Esophagus (tissue), 2 donors: ENCODE measurements at regions not wholly inside any gene's neighbourhood (a gene's known extent, or its start where the extent isn't known, plus 50 kb on each side); places are given as distances from the start of the nearest gene placed in this dataset.

Experiments
- H3K27ac ChIP-seq, 2 donors: one replicate each; pipeline ENCODE4 v1.5.1; 2013; ENCODE audit warnings: low read depth in 2 of 2, mild to moderate bottlenecking in 2 of 2, inconsistent platforms in 1 of 2, low read length in 1 of 2, moderate library complexity in 1 of 2
- H3K27me3 ChIP-seq, 2 donors: one replicate each; pipeline ENCODE4 v1.6.1; 2013; ENCODE audit warnings: low read length in 2 of 2, control low read depth in 1 of 2, mild to moderate bottlenecking in 1 of 2; ENCODE audit not compliant: insufficient read depth in 2 of 2, control insufficient read depth in 1 of 2
- H3K36me3 ChIP-seq, 2 donors: one replicate each; pipeline ENCODE4 v1.6.1; 2013; ENCODE audit warnings: low read length in 1 of 2; ENCODE audit not compliant: control insufficient read depth in 2 of 2, insufficient read depth in 2 of 2
- H3K4me1 ChIP-seq, 2 donors: one replicate each; pipeline ENCODE4 v1.6.1; 2013; ENCODE audit warnings: low read length in 1 of 2; ENCODE audit not compliant: control insufficient read depth in 2 of 2, insufficient read depth in 2 of 2
- H3K4me3 ChIP-seq, 2 donors: one replicate each; pipeline ENCODE4 v1.5.1; 2013; ENCODE audit warnings: low read length in 2 of 2, mild to moderate bottlenecking in 2 of 2, low read depth in 1 of 2, moderate library complexity in 1 of 2
- H3K9me3 ChIP-seq, 2 donors: one replicate each; pipeline ENCODE4 v1.6.1; 2013; ENCODE audit warnings: mild to moderate bottlenecking in 2 of 2, low read depth in 1 of 2, low read length in 1 of 2, moderate library complexity in 1 of 2; ENCODE audit not compliant: control insufficient read depth in 2 of 2, insufficient read depth in 1 of 2
- WGBS, 2 donors: extraction: QIAGEN DNeasy Blood & Tissue Kit; methylation state at CpG; one replicate each; pipeline ENCODE4 v1.1.7; 2013; 5-methylcytosine and 5-hydroxymethylcytosine counted together
- donor health status: healthy with polysubstance abuse.
- donor health status: Bipolar disorder and iron deficiency.

DNA sequence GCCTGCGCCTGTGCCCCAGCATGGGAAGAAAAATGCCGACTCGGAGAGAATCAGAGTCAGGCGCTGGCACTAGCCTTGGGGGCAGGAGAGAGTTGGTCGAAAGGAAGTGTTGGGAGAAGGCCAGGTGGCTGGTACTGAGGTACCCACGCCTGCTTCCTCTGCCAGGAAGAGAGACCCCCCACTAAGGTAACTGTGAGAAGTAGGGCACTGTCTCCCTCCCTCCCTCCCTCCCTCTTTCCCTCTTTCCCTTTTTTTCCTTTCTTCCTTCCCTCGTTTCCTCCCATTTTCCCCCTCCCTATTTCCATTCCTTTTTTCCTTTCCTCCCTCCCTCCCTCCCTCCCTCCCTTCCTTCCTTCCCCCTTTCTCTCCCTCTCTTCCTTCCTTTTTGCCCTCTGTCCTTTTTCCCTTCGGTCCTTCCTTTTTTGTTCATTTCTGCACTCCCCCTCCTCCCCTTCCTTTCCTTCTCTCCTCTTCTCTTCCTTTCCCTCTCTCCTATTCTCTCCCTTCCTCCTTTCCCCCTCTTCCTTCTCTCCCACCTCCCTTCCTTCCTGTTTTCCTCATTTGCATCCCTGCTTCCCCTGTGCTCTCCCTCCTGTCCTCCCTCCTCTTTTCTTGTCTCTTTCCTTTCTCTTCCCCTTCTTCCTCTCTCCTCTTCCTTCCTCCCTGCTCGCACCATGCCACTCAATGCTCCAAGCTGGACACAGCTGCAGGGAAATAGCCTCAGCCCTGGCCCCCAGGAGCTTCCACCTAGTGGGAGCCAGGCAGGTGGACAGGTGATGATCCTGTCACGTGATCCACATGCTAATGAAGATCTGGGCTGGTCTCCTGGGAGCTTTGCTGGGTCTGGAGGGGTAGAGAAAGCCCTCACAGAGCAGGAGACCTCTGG, 148.0 kb downstream of the DHX35 start:
- Histone ChIP-seq H3K27ac (no peak overlapping the region), H3K9me3 (no peaks in the 10 kb centered on the region), H3K36me3 (no peaks in the 10 kb centered on the region), H3K27me3 (peaks cover 0 to 4% of the 10 kb centered on the region in 2 donors), H3K4me1 (no peaks in the 10 kb centered on the region), H3K4me3 (no peak overlapping the region)
- WGBS, 2 donors, result 24 to 35% methylated on average over 10 of the region's 10 CpGs

DNA sequence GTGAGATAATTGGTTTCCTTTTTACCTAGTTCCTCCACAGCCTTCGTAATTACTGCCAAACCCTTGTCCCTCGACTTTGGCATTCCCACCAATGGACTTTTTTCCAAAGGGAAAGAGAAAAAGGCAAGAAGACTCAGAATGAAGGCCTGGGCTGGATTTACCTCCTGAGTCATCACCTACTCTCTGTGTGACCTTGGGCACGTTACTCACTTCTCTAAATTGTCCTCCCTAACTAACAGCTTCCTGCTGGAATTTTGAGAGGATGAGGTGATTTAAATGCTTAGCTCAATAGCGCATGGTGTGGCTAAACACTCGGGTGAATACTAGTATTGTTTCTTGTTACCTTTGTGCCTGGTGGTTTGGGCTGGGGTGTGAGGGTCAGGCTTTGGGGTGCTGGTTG, 146.6 kb downstream of the DHX35 start:
- WGBS, 2 donors, result 50 to 53% methylated on average over 5 of the region's 5 CpGs
- H3K27me3 ChIP-seq, result peaks cover 0 to 4% of the 10 kb centered on the region in 2 donors
- H3K4me3 ChIP-seq, result no peak overlapping the region
- H3K27ac ChIP-seq, result no peak overlapping the region
- no peaks in the 10 kb centered on the region for H3K4me1 ChIP-seq
- H3K9me3 ChIP-seq, result peaks cover 0 to under 1% of the 10 kb centered on the region in 2 donors
- no peaks in the 10 kb centered on the region for H3K36me3 ChIP-seq

- WGBS, 2 donors, result 69 to 71% methylated on average over 5 of the region's 5 CpGs
- Histone ChIP-seq H3K27me3 (peaks cover 0 to 4% of the 10 kb centered on the region in 2 donors), H3K27ac (no peak overlapping the region), H3K4me3 (no peak overlapping the region), H3K9me3 (peaks cover 0 to 4% of the 10 kb centered on the region in 2 donors), H3K4me1 (no peaks in the 10 kb centered on the region), H3K36me3 (no peaks in the 10 kb centered on the region)
These were observed 145.6 kb downstream of the DHX35 start for GRCh38 chr20:39107741-39108140.

GRCh38 chr20:39106791-39107190, 144.6 kb downstream of the DHX35 start:
- 69 to 73% methylated on average over 3 of the region's 3 CpGs for WGBS, 2 donors
- Histone ChIP-seq H3K27me3 (peaks cover 0 to 4% of the 10 kb centered on the region in 2 donors), H3K9me3 (peaks cover 0 to 4% of the 10 kb centered on the region in 2 donors), H3K27ac (no peak overlapping the region), H3K4me3 (no peak overlapping the region), H3K4me1 (no peaks in the 10 kb centered on the region), H3K36me3 (no peaks in the 10 kb centered on the region)

- H3K27me3 ChIP-seq, result peaks cover 0 to 2% of the 10 kb centered on the region in 2 donors
- WGBS, 2 donors, result 89 to 94% methylated on average over 5 of the region's 5 CpGs
- no peaks in the 10 kb centered on the region for H3K36me3 ChIP-seq
These were observed 143.4 kb downstream of the DHX35 start for GRCh38 chr20:39105551-39105950.

DNA sequence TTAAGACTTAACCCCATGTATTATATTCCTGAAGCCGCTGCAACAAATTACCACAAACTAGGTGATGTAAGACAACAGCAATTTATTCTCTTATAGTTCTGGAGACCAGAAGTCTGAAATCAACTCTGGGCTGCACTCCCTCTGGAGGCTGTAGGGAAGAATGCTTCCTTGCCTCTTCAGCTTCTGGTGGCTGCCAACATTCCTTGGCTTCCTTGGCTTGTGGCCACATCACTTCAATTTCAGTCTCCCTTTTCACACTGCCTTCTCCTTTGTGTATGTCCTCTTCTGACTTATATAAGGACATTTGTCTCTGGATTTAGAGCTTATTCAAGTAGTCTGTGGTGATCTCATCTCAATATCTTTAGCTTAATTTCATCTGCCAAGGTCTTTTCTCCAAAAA, 141.6 kb downstream of the DHX35 start:
- H3K36me3 ChIP-seq, result no peaks in the 10 kb centered on the region
- no peaks in the 10 kb centered on the region for H3K27me3 ChIP-seq
- no peaks in the 10 kb centered on the region for H3K4me1 ChIP-seq
- H3K4me3 ChIP-seq, result no peak overlapping the region
- peaks cover 0 to 4% of the 10 kb centered on the region in 2 donors for H3K9me3 ChIP-seq
- H3K27ac ChIP-seq, result no peak overlapping the region
- WGBS, 2 donors, result 78 to 90% methylated on average over 1 of the region's 1 CpG

More at GRCh38 chr20:39105551-39105950, 143.4 kb downstream of the DHX35 start:
- Histone ChIP-seq H3K4me3 (no peak overlapping the region), H3K27ac (no peak overlapping the region), H3K4me1 (no peaks in the 10 kb centered on the region), H3K9me3 (peaks cover 0 to 4% of the 10 kb centered on the region in 2 donors)

DNA sequence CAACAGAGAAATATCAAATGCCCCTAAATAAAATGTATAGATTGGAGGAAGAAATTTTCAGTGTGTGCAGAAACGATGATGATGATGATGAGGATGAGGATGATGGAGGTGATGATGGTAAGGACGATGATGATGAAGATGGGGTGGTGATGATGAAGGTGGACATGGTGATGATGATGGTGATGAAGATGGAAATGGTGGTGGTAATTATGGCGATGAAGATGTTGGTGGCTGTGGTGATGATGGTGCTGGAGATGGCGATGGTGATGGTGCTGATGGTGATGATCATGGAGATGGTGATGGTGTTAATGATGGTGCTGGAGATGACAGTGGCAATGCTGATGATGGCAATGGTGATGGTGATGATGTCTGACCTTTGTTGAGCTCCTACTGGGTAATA, 141.2 kb downstream of the DHX35 start:
- no peak overlapping the region for H3K4me3 ChIP-seq
- H3K9me3 ChIP-seq, result peaks cover 0 to 4% of the 10 kb centered on the region in 2 donors
- H3K27ac ChIP-seq, result no peak overlapping the region
- H3K36me3 ChIP-seq, result no peaks in the 10 kb centered on the region
- no peaks in the 10 kb centered on the region for H3K4me1 ChIP-seq
- H3K27me3 ChIP-seq, result no peaks in the 10 kb centered on the region
- 92 to 94% methylated on average over 4 of the region's 4 CpGs for whole genome bisulfite sequencing, 2 donors

- no peaks in the 10 kb centered on the region for H3K27me3 ChIP-seq
- no peaks in the 10 kb centered on the region for H3K4me1 ChIP-seq
- no peak overlapping the region for H3K4me3 ChIP-seq
- H3K9me3 ChIP-seq, result peaks cover 0 to 4% of the 10 kb centered on the region in 2 donors
- 73 to 75% methylated on average over 3 of the region's 3 CpGs for WGBS, 2 donors
- no peak overlapping the region for H3K27ac ChIP-seq
- no peaks in the 10 kb centered on the region for H3K36me3 ChIP-seq
These were observed 139.8 kb downstream of the DHX35 start for GRCh38 chr20:39101895-39102294.

DNA sequence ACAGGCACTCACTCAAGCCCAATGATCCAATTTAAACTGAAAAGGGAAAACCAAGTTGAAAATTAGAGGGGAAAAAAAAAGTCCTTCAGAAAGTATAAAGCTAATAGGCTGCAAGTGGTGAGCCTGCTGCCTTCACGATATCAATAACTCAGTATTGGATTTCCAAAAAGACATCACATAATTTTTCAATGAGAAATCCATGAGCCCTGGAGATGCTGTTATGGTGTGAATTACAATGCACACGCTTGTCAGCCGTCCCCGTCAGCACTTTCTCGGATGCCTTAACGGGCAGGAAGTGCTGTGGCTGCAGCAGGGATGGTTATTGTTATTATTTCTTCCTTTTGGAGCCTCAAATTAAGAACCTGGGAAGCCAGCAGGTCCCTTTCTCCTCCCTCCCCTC, 138.5 kb downstream of the DHX35 start:
- Histone ChIP-seq H3K4me1 (no peaks in the 10 kb centered on the region), H3K9me3 (peaks cover 0 to 4% of the 10 kb centered on the region in 2 donors), H3K27ac (no peak overlapping the region), H3K4me3 (no peak overlapping the region), H3K27me3 (no peaks in the 10 kb centered on the region), H3K36me3 (no peaks in the 10 kb centered on the region)
- 48 to 66% methylated on average over 6 of the region's 6 CpGs for WGBS, 2 donors

DNA sequence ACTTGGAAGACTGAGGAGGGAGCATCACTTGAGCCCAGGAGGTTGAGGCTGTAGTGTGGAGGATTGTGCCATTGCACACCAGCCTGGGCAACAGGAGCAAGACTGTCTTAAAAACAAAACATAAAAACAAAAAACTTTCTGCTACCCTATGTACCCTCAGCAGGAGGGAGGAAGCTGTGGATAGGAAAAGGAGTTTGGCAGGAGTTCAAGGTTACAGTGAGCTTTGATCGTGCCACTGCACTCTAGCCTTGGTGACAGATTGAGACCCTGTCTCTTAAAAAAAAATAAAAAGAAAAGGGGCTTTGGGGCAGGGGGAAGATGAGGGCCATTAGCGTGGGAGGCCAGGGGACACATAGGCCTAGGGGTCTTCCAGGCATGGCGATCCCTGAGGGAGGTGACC, 135.7 kb downstream of the DHX35 start:
- H3K27me3 ChIP-seq, result no peaks in the 10 kb centered on the region
- WGBS, 2 donors, result 64 to 65% methylated on average over 3 of the region's 3 CpGs

More for the DNA sequence above, 135.7 kb downstream of the DHX35 start:
- Histone ChIP-seq H3K27ac (no peak overlapping the region), H3K4me1 (no peaks in the 10 kb centered on the region), H3K4me3 (no peak overlapping the region), H3K9me3 (no peaks in the 10 kb centered on the region), H3K36me3 (no peaks in the 10 kb centered on the region)
